HepG2 (cell line): ENCODE measurements at regions not wholly inside any gene's neighbourhood (a gene's known extent, or its start where the extent isn't known, plus 50 kb on each side); places are given as distances from the start of the nearest gene placed in this dataset.

ENCODE experiments used
- ATAC-seq: fragments of 200-7000 bp; cut with Tn5 transposase; 3 replicates; pipeline ENCODE4 v1.9.1; 2020; ENCODE audit warnings: mild to moderate bottlenecking, moderate library complexity
- BruUV-seq: library from RNA; stranded (reverse); fragments of 400-500 nt; replicated peaks from 2 replicates; lab custom pipeline; 2021; lab: Mats Ljungman, UMichigan
- CTCF ChIA-PET: fragments of 300-600 bp; formaldehyde crosslinking; extraction: SDS; loops from one replicate; lab custom pipeline; 2021; ENCODE audit warnings: low total read pairs, inconsistent platforms, low intra/inter-chr PET ratio; lab: Yijun Ruan, JAX
- POLR2A ChIA-PET: fragments of 350-600 bp; sonication (Branson Sonifier 250); formaldehyde crosslinking; loops from one replicate; lab custom pipeline; 2020; ENCODE audit warnings: antibody characterized with exemption, inconsistent platforms; lab: Yijun Ruan, JAX
- DNase-seq: peaks from one replicate; pipeline ENCODE4 v3.0.0-alpha.2; 2015; ENCODE audit warnings: low spot score
- FAIRE-seq: peaks from 3 replicates; lab custom pipeline; 2011; peaks lifted over from hg19 to GRCh38; lab: Jason Lieb, UNC
- H2AFZ ChIP-seq: one replicate; pipeline ENCODE4 v1.6.1; 2011; ENCODE audit warnings: low read length, inconsistent platforms
- H3K27ac ChIP-seq: fragments of 300-600 bp; 3 replicates; pipeline ENCODE4 v1.8.0; 2011; ENCODE audit warnings: mixed run types, mild to moderate bottlenecking, mixed read lengths, low read length, inconsistent platforms; ENCODE audit not compliant: insufficient read depth; ENCODE audit errors: extremely low read length
- H3K27me3 ChIP-seq, 2 experiments: fragments of 200-600 bp in 1 of 2; 2 replicates in 1 of 2; 3 replicates in 1 of 2; pipeline versions ENCODE4 v1.6.0 to v1.8.0; 2011; ENCODE audit warnings: low read length in 2 of 2, mild to moderate bottlenecking in 2 of 2, moderate library complexity in 2 of 2, inconsistent platforms in 1 of 2; ENCODE audit not compliant: insufficient read depth in 2 of 2, control insufficient read depth in 1 of 2
- H3K36me3 ChIP-seq, 2 experiments: fragments of 200-600 bp in 1 of 2; replicated peaks in 1 of 2; 2 replicates in 1 of 2; 3 replicates in 1 of 2; pipeline versions ENCODE4 v1.5.1 to v1.8.0; 2011; ENCODE audit warnings: low read length in 2 of 2, inconsistent platforms in 1 of 2; ENCODE audit not compliant: insufficient read depth in 2 of 2, control insufficient read depth in 1 of 2
- H3K4me1 ChIP-seq: 2 replicates; pipeline ENCODE4 v1.5.1; 2012; ENCODE audit warnings: low read length, inconsistent platforms; ENCODE audit not compliant: insufficient read depth
- H3K4me2 ChIP-seq: 2 replicates; pipeline ENCODE4 v1.6.0; 2011; ENCODE audit warnings: low read depth, low read length, inconsistent platforms
- H3K4me3 ChIP-seq, 3 experiments: fragments of 200-600 bp in 1 of 3; sonication (generic), shearing (Covaris generic) in 1 of 3; replicated peaks in 1 of 3; 2 replicates each; pipeline ENCODE4 v1.5.1; 2011 to 2016; ENCODE audit warnings: low read length in 3 of 3, inconsistent platforms in 2 of 3, low read depth in 2 of 3, mild to moderate bottlenecking in 2 of 3, control low read depth in 1 of 3, mixed read lengths in 1 of 3; ENCODE audit not compliant: insufficient read depth in 1 of 3
- H3K79me2 ChIP-seq: one replicate; pipeline ENCODE4 v1.6.1; 2011; ENCODE audit warnings: low read length, inconsistent platforms; ENCODE audit not compliant: insufficient read depth
- H3K9ac ChIP-seq: 2 replicates; pipeline ENCODE4 v1.6.0; 2011; ENCODE audit warnings: mild to moderate bottlenecking, low read depth, low read length, inconsistent platforms; ENCODE audit not compliant: insufficient read depth
- H3K9me3 ChIP-seq: 2 replicates; pipeline ENCODE4 v1.5.1; 2012; ENCODE audit warnings: mild to moderate bottlenecking, low read length
- H4K20me1 ChIP-seq: 2 replicates; pipeline ENCODE4 v1.6.0; 2011; ENCODE audit warnings: inconsistent platforms, mild to moderate bottlenecking, low read length, moderate library complexity; ENCODE audit not compliant: insufficient read depth
- EEA1 ChIP-seq: sonication (generic); formaldehyde crosslinking; IDR thresholded peaks from 2 replicates; pipeline ENCODE4 v1.5.1; 2020; ENCODE audit warnings: mild to moderate bottlenecking, missing genetic modification reagents, borderline replicate concordance
- ZBTB3 ChIP-seq: sonication (generic); formaldehyde crosslinking; IDR thresholded peaks from 2 replicates; pipeline ENCODE4 v1.4.0; 2020; ENCODE audit warnings: low read depth, mild to moderate bottlenecking, moderate library complexity, missing genetic modification reagents, borderline replicate concordance
- ZSCAN20 ChIP-seq: sonication (generic); formaldehyde crosslinking; IDR thresholded peaks from 2 replicates; pipeline ENCODE4 v1.4.0; 2020; ENCODE audit warnings: missing genetic modification reagents, mild to moderate bottlenecking, borderline replicate concordance
- WGBS: methylation state at CpG from one replicate; pipeline ENCODE4 v1.1.6; 2017; ENCODE audit warnings: low lambda C conversion rate; 5-methylcytosine and 5-hydroxymethylcytosine counted together
- in situ Hi-C: cut with HindIII; loops from 2 replicates; pipeline ENCODE4 v1.10.0; 2017; ENCODE audit warnings: low pct_unique_long_range_greater_than_20kb; ENCODE audit not compliant: extremely low pct_ligation_motif_present
- intact Hi-C: fragments of 100-400 bp; cut with micrococcal nuclease; formaldehyde crosslinking; loops from one replicate; pipeline ENCODE4 v1.10.0; 2022; ENCODE audit not compliant: unreplicated experiment
- TF ChIP-seq, protein P1 (sequence below): sonication (generic); formaldehyde crosslinking; conservative IDR thresholded peaks from 2 replicates; pipeline ENCODE4 v1.8.1; 2023; ENCODE audit warnings: missing genetic modification reagents
- TF ChIP-seq, protein P2 (sequence below): sonication (generic); formaldehyde crosslinking; conservative IDR thresholded peaks from 2 replicates; pipeline ENCODE4 v1.4.0; 2020; ENCODE audit warnings: missing genetic modification reagents

DNA sequence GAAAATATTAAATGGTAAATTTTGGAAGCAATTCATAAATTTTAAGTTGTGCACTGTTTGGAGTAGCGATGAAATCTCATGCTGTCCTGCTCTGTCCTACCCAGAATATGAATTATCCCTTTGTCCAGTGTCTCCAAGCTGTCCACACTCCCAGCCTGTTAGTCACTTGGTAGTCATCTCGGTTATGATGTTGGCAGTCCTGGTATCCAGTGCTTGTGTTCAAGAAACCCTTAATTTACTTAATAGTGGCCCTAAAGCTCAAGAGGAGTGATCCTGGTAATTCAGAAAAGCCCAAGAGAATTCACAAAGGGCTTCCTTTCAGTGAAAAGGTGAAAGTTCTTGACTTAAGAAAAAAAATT lies 71.8 kb upstream of the STAM2 start:
- no peak for FAIRE-seq
- H3K4me3 ChIP-seq: no peak overlapping the region

More for the DNA sequence above, 71.8 kb upstream of the STAM2 start:
- TF ChIP-seq ZBTB3 (CRISPR knock-in tag) (no peak), EEA1 (no peak), ZSCAN20 (CRISPR knock-in tag) (no peak)
- TF ChIP-seq, protein P1, sequence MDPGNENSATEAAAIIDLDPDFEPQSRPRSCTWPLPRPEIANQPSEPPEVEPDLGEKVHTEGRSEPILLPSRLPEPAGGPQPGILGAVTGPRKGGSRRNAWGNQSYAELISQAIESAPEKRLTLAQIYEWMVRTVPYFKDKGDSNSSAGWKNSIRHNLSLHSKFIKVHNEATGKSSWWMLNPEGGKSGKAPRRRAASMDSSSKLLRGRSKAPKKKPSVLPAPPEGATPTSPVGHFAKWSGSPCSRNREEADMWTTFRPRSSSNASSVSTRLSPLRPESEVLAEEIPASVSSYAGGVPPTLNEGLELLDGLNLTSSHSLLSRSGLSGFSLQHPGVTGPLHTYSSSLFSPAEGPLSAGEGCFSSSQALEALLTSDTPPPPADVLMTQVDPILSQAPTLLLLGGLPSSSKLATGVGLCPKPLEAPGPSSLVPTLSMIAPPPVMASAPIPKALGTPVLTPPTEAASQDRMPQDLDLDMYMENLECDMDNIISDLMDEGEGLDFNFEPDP: no peak
- TF ChIP-seq, protein P2, sequence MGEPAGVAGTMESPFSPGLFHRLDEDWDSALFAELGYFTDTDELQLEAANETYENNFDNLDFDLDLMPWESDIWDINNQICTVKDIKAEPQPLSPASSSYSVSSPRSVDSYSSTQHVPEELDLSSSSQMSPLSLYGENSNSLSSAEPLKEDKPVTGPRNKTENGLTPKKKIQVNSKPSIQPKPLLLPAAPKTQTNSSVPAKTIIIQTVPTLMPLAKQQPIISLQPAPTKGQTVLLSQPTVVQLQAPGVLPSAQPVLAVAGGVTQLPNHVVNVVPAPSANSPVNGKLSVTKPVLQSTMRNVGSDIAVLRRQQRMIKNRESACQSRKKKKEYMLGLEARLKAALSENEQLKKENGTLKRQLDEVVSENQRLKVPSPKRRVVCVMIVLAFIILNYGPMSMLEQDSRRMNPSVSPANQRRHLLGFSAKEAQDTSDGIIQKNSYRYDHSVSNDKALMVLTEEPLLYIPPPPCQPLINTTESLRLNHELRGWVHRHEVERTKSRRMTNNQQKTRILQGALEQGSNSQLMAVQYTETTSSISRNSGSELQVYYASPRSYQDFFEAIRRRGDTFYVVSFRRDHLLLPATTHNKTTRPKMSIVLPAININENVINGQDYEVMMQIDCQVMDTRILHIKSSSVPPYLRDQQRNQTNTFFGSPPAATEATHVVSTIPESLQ: no peak
- no peak overlapping the region for H3K9ac ChIP-seq
- POLR2A ChIA-PET: no interaction called here
- H3K27ac ChIP-seq: no peak overlapping the region
- intact Hi-C loops (no loop called here), in situ Hi-C loops (no loop called here)
- WGBS: 19% methylated on average over 2 of the region's 2 CpGs
- ATAC-seq (no peak), DNase-seq (no peak)
- H3K9me3 ChIP-seq: no peaks in the 10 kb centered on the region
- no peak overlapping the region for H2AFZ ChIP-seq
- peaks cover 0 to 6% of the 10 kb centered on the region in 2 experiments; a peak in 1 of 5 replicates for H3K27me3 ChIP-seq
- no peaks in the 10 kb centered on the region for H3K79me2 ChIP-seq
- no peak overlapping the region for H3K4me2 ChIP-seq
- no TSS peak for BruUV-seq
- no peaks in the 10 kb centered on the region for H4K20me1 ChIP-seq
- peaks cover 26% of the 10 kb centered on the region for H3K4me1 ChIP-seq
- CTCF ChIA-PET: no interaction called here
- H3K36me3 ChIP-seq: no peaks in the 10 kb centered on the region
